ENCODE measurements at regions not wholly inside any gene's neighbourhood (a gene's known extent, or its start where the extent isn't known, plus 50 kb on each side); places are given as distances from the start of the nearest gene placed in this dataset.

GRCh38 chrX:34341814-34342213 is 209.7 kb upstream of the FAM47A start:
- Histone ChIP-seq H3K18ac (ENCODE audit: low read depth, low read length) (no peak overlapping the region), H3K79me1 (ENCODE audit: low read depth in 1 of 2, low read length in 2 of 2) (no peaks in the 10 kb centered on the region), H4K20me1 (ENCODE audit: insufficient read depth, low read length) (no peaks in the 10 kb centered on the region), H3K36me3 (ENCODE audit: control insufficient read depth, insufficient read depth, low read length) (no peaks in the 10 kb centered on the region), H4K8ac (ENCODE audit: low read depth in 2 of 2, low read length in 2 of 2) (no peak overlapping the region), H2BK15ac (ENCODE audit: low read depth, low read length) (no peak overlapping the region), H2AFZ (replicated peaks; ENCODE audit: low read length, poor library complexity) (no peak overlapping the region), H3K4me3 (ENCODE audit: insufficient read depth, low read depth, low read length) (no peak overlapping the region), H3K4ac (ENCODE audit: low read depth, low read length) (no peak overlapping the region), H3K14ac (replicated peaks; ENCODE audit: low read depth, low read length) (no peak overlapping the region), H2BK20ac (ENCODE audit: low read depth, low read length) (no peak overlapping the region), H2BK120ac (ENCODE audit: low read depth, low read length) (no peak overlapping the region), H3K9ac (ENCODE audit: low read depth, low read length) (no peak overlapping the region), H4K91ac (ENCODE audit: insufficient read depth, low read depth, low read length) (no peak overlapping the region), H3K56ac (ENCODE audit: extremely low read depth, insufficient read depth, low read length) (no peak overlapping the region), H3K4me1 (ENCODE audit: control insufficient read depth, insufficient read depth, low read length) (no peaks in the 10 kb centered on the region), H3K9me1 (ENCODE audit: insufficient read depth, low read length) (no peaks in the 10 kb centered on the region), H2AK9ac (replicated peaks; ENCODE audit: low read depth, low read length, poor library complexity) (no peak overlapping the region), H2AK5ac (ENCODE audit: low read depth, low read length) (no peak overlapping the region), H3K27ac (ENCODE audit: insufficient read depth, low read length) (no peak overlapping the region), H4K5ac (ENCODE audit: low read depth, low read length) (no peak overlapping the region), H3K9me3 (ENCODE audit: control insufficient read depth, insufficient read depth, low read length) (no peaks in the 10 kb centered on the region), H2BK5ac (ENCODE audit: low read depth, low read length, poor library complexity, severe bottlenecking) (no peak overlapping the region), H3K23ac (ENCODE audit: low read depth, low read length) (no peak overlapping the region), H3K4me2 (ENCODE audit: low read depth, low read length) (no peak overlapping the region), H3K27me3 (ENCODE audit: control insufficient read depth, insufficient read depth, low read length) (no peaks in the 10 kb centered on the region)
- no TSS peak for BruUV-seq (replicated peaks)
- DNase-seq (no peak), ATAC-seq (ENCODE audit: low read depth) (no peak)
- intact Hi-C loops (cut with micrococcal nuclease) = no loop called here
- dilution Hi-C loops (cut with HindIII; ENCODE audit: low sequenced_read_pairs, unreplicated experiment) = no loop called here
- WGBS, 2 experiments (ENCODE audit: extremely low coverage in 2 of 2, insufficient read length in 1 of 2) = 50% methylated on average over 3 of the region's 4 CpGs; no CpG with 5 or more reads in 1 of the 2 experiments
- POLR2A ChIA-PET (ENCODE audit: unreplicated experiment) = no interaction called here
- in situ Hi-C loops (cut with MboI; ENCODE audit: low sequenced_read_pairs) = no loop called here
- TF ChIP-seq RFX5 (IDR thresholded peaks at IDR 0.05; ENCODE audit: low read depth, low read length) (no peak), USF2 (IDR thresholded peaks at IDR 0.05; ENCODE audit: low read depth, low read length) (no peak), POLR2A (IDR thresholded peaks at IDR 0.05; ENCODE audit: low read depth, low read length) (no peak), CEBPB (IDR thresholded peaks at IDR 0.05; ENCODE audit: low read depth, low read length) (no peak), RAD21 (IDR thresholded peaks at IDR 0.05; ENCODE audit: low read length) (no peak), MXI1 (IDR thresholded peaks at IDR 0.05; ENCODE audit: borderline replicate concordance, low read depth, low read length) (no peak), NFE2L2 (IDR thresholded peaks at IDR 0.05; ENCODE audit: low read depth, low read length) (no peak), SMC3 (IDR thresholded peaks at IDR 0.05; ENCODE audit: low read depth, low read length) (no peak), MAFK (IDR thresholded peaks at IDR 0.05; ENCODE audit: low read depth, low read length) (no peak), RCOR1 (IDR thresholded peaks at IDR 0.05; ENCODE audit: insufficient replicate concordance, low read length) (no peak), BHLHE40 (IDR thresholded peaks at IDR 0.05; ENCODE audit: low read depth, low read length) (no peak), MAZ (IDR thresholded peaks at IDR 0.05; ENCODE audit: borderline replicate concordance, low read depth, low read length) (no peak)
- CTCF ChIA-PET = no interaction called here

Measured in IMR-90 (cell line).